GM21723 (cell line): ENCODE measurements at regions not wholly inside any gene's neighbourhood (a gene's known extent, or its start where the extent isn't known, plus 50 kb on each side); places are given as distances from the start of the nearest gene placed in this dataset.
"Not testable (repeated sequence)": the region's sequence is repeated elsewhere in the genome, so short reads cannot be mapped to it uniquely, and the experiment has no call there.

Experiments used
- ATAC-seq: cut with Tn5 transposase; IDR thresholded peaks from one replicate; pipeline ENCODE4 v1.9.1; 2021; ENCODE audit warnings: mild to moderate bottlenecking, moderate library complexity; ENCODE audit not compliant: unreplicated experiment

GRCh38 chr15:21718108-21718507 is 159.4 kb downstream of the POTEB start:
- peak; percentile 82 for ATAC-seq

GRCh38 chr15:21717661-21718060 is 159.9 kb downstream of the POTEB start:
- ATAC-seq, result peak; percentile 37

GRCh38 chr15:21705480-21705879 is 172.1 kb downstream of the POTEB start:
- peak; percentile 98 for ATAC-seq

GRCh38 chr15:21698620-21699019 is 178.9 kb downstream of the POTEB start:
- ATAC-seq, result not testable (repeated sequence)

GRCh38 chr15:21695089-21695488 is 182.4 kb downstream of the POTEB start:
- not testable (repeated sequence) for ATAC-seq

- ATAC-seq, result peak; percentile 93
Measured at GRCh38 chr15:21692471-21693102, 184.9 kb downstream of the POTEB start.

GRCh38 chr15:21656798-21657397 is 216.6 kb upstream of the POTEB3 start:
- ATAC-seq, result peak; percentile 94

- peak; percentile 47 for ATAC-seq
Measured at GRCh38 chr15:21656114-21656746, 215.9 kb upstream of the POTEB3 start.

GRCh38 chr15:21653707-21654106 is 213.4 kb upstream of the POTEB3 start:
- ATAC-seq, result not testable (repeated sequence)

- ATAC-seq, result not testable (repeated sequence)
Measured at GRCh38 chr15:21638770-21639169, 198.5 kb upstream of the POTEB3 start.

GRCh38 chr15:21626694-21627093 is 186.4 kb upstream of the POTEB3 start:
- ATAC-seq, result peak; percentile 71

- ATAC-seq, result not testable (repeated sequence)
Measured at GRCh38 chr15:21609223-21609622, 168.9 kb upstream of the POTEB3 start.

- ATAC-seq, result not testable (repeated sequence)
Measured at GRCh38 chr15:21565426-21565825, 125.1 kb upstream of the POTEB3 start.

GRCh38 chr15:21551809-21552208 is 111.5 kb upstream of the POTEB3 start:
- ATAC-seq, result peak; percentile 95

- not testable (repeated sequence) for ATAC-seq
Measured at GRCh38 chr15:21546182-21546903, 106.0 kb upstream of the POTEB3 start.

- ATAC-seq, result not testable (repeated sequence)
Measured at GRCh38 chr15:21532785-21533184, 92.5 kb upstream of the POTEB3 start.

GRCh38 chr15:21516248-21516647 is 75.9 kb upstream of the POTEB3 start:
- ATAC-seq, result not testable (repeated sequence)

- ATAC-seq, result not testable (repeated sequence)
Measured at GRCh38 chr15:21515296-21515695, 75.0 kb upstream of the POTEB3 start.

- not testable (repeated sequence) for ATAC-seq
Measured at GRCh38 chr15:21503021-21503420, 62.7 kb upstream of the POTEB3 start.
